HG03196 (cell line): ENCODE measurements at regions not wholly inside any gene's neighbourhood (a gene's known extent, or its start where the extent isn't known, plus 50 kb on each side); places are given as distances from the start of the nearest gene placed in this dataset.

ENCODE experiments used
- ATAC-seq: cut with Tn5 transposase; IDR thresholded peaks from one replicate; pipeline ENCODE4 v1.9.1; 2021; ENCODE audit not compliant: unreplicated experiment

GRCh38 chr14:98165976-98166375 lies 1106.0 kb downstream of the BCL11B start:
- no peak for ATAC-seq

DNA sequence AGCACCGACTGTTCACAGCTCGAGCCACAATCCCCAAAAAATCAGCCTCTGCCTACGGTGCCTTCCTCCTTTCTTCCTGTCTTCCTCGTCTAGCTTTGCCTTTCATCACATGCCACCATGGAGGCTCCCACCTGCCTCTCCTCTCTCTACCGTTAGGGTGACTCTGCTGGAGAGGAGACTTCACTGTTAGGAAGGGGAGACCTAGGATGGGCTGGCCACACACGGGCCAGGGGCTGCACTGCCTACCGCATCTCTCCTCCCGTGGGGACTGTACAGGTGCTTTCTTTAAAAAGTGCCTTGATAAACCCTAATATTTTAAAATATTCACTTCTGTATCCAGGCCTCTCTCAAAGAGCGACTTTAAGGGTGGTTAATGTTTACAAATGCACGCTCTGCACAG lies 1104.7 kb downstream of the BCL11B start:
- no peak for ATAC-seq

GRCh38 chr14:98167705-98168104 lies 1104.3 kb downstream of the BCL11B start:
- ATAC-seq = no peak

GRCh38 chr14:98168211-98168985 lies 1103.6 kb downstream of the BCL11B start:
- ATAC-seq = no peak

DNA sequence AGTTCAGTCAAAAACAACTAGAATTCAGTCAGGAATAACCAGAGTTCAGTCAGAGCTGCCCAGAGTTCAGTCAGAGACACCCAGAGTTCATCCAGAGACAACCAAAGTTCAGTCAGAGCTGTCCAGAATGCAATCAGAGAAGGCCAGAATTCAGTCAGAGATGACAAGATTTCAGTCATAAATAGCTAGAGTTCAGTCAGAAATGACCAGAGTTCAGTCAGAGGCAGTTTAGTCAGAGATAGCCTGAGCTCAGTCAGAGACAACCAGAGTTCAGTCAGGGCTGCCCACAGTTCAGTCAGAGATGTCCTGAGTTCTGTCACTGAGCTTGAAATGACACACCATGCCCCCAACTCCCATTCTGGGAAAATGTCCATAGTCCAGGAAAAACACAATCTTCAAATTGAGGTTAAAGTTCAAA lies 1102.8 kb downstream of the BCL11B start:
- no peak for ATAC-seq

- ATAC-seq = no peak
These were observed 1101.4 kb downstream of the BCL11B start for GRCh38 chr14:98170575-98170974.

GRCh38 chr14:98171654-98172053 lies 1100.3 kb downstream of the BCL11B start:
- ATAC-seq = no peak

GRCh38 chr14:98172243-98172778 lies 1099.7 kb downstream of the BCL11B start:
- no peak for ATAC-seq

DNA sequence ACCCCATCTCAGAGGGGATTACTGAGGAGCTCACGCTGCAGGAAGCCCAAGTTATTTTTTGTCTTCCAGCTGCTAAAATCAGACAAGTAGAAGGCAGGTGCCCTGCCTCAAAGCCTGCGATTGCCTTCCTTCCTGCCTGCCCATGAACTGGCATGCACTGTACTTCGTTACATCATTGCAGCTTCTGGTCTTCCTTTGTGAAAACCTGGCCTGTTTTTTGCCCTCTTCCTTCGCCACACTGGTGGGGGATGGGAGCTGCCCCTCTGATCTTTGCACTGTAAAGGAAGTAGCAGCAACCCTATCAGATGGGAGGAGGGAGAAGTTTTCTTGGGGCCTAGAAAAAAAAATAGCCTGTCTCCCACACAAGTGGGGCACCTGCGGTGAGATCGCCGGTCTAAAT lies 1098.7 kb downstream of the BCL11B start:
- no peak for ATAC-seq

DNA sequence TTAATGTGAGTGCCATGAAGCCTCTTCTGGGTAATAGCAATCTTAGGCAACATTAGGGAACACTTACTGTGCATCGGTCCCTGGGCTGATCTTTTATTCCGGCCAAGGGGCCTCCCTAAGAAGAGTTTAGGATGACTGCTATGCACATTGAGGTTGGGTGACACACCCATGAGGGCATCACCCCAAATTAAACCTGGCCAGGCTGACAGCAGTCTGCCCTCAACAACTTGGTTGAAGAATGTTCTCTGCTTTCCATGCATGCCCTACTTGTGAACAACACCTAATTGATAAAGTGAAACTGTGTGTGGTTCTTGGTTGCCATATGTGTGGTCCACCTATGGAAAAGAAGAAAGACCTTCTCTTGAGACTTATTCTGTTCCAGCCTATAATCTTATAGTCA lies 1098.0 kb downstream of the BCL11B start:
- no peak for ATAC-seq

GRCh38 chr14:98175436-98175835 lies 1096.6 kb downstream of the BCL11B start:
- ATAC-seq = no peak

GRCh38 chr14:98175881-98176280 lies 1096.1 kb downstream of the BCL11B start:
- ATAC-seq = no peak

GRCh38 chr14:98176892-98177291 lies 1095.1 kb downstream of the BCL11B start:
- ATAC-seq = no peak

DNA sequence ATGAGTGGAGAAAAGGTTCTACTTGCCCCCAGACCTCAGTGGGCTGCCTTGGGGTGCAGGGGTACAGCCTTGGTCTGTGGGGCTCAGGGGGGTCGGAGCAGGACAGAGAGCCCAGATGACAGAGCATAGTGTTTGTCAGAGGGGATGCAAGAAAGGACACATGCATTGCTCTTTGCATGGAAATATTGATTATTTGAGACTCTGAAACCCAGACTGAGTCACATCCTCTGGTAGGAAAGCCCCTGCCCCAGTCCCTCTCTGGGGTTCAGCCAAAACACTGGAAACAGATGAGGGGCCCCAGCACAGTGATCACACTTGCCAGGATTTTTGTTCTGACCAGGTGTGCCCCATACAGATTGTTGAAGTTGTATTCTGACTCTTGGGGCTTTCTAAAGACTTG lies 1094.4 kb downstream of the BCL11B start:
- ATAC-seq = no peak

GRCh38 chr14:98181241-98181640 lies 1090.8 kb downstream of the BCL11B start:
- no peak for ATAC-seq

GRCh38 chr14:98181768-98182167 lies 1090.2 kb downstream of the BCL11B start:
- ATAC-seq = no peak

- no peak for ATAC-seq
These were observed 1089.5 kb downstream of the BCL11B start for GRCh38 chr14:98182393-98183055.

- ATAC-seq = no peak
These were observed 1088.4 kb downstream of the BCL11B start for GRCh38 chr14:98183556-98183955.

GRCh38 chr14:98184457-98184856 lies 1087.5 kb downstream of the BCL11B start:
- ATAC-seq = no peak

GRCh38 chr14:98185036-98185435 lies 1087.0 kb downstream of the BCL11B start:
- ATAC-seq = no peak

- ATAC-seq = no peak
These were observed 1085.9 kb downstream of the BCL11B start for GRCh38 chr14:98186140-98186539.

- ATAC-seq = no peak
These were observed 1084.7 kb downstream of the BCL11B start for GRCh38 chr14:98187281-98187680.
